H9 (cell line): ENCODE measurements at regions not wholly inside any gene's neighbourhood (a gene's known extent, or its start where the extent isn't known, plus 50 kb on each side); places are given as distances from the start of the nearest gene placed in this dataset.

ENCODE experiments used
- DNase-seq: peaks from one replicate; pipeline ENCODE4 v3.0.0-alpha.2; 2017
- H2AFZ ChIP-seq: one replicate; pipeline ENCODE4 v1.6.1; 2013; ENCODE audit warnings: mild to moderate bottlenecking, low read length, control low read depth, moderate library complexity
- H2AK5ac ChIP-seq: 2 replicates; pipeline ENCODE4 v1.6.1; 2013; ENCODE audit warnings: low read length, control low read depth, mixed read lengths; ENCODE audit not compliant: insufficient read length
- H2BK120ac ChIP-seq: one replicate; pipeline ENCODE4 v1.6.1; 2013; ENCODE audit warnings: low read depth, mild to moderate bottlenecking, low read length, control low read depth, inconsistent platforms; ENCODE audit not compliant: poor library complexity, severe bottlenecking
- H2BK12ac ChIP-seq: 2 replicates; pipeline ENCODE4 v1.6.1; 2013; ENCODE audit warnings: low read length, control low read depth, mixed read lengths, low read depth; ENCODE audit not compliant: insufficient read length
- H2BK15ac ChIP-seq: 2 replicates; pipeline ENCODE4 v1.6.1; 2013; ENCODE audit warnings: low read depth, low read length, control low read depth
- H2BK20ac ChIP-seq: one replicate; pipeline ENCODE4 v1.6.1; 2013; ENCODE audit warnings: low read depth, mild to moderate bottlenecking, low read length, control low read depth, inconsistent platforms; ENCODE audit not compliant: poor library complexity, severe bottlenecking
- H2BK5ac ChIP-seq: 2 replicates; pipeline ENCODE4 v1.6.1; 2013; ENCODE audit warnings: low read length, control low read depth, mixed read lengths; ENCODE audit not compliant: insufficient read length
- H3K14ac ChIP-seq: 2 replicates; pipeline ENCODE4 v1.6.1; 2013; ENCODE audit warnings: low read length, control low read depth; ENCODE audit not compliant: insufficient read depth
- H3K18ac ChIP-seq: 2 replicates; pipeline ENCODE4 v1.6.1; 2013; ENCODE audit warnings: low read depth, mild to moderate bottlenecking, mixed read lengths, low read length, control low read depth; ENCODE audit not compliant: insufficient read length
- H3K23ac ChIP-seq: 2 replicates; pipeline ENCODE4 v1.6.1; 2013; ENCODE audit warnings: low read length, control low read depth, mixed read lengths, low read depth; ENCODE audit not compliant: insufficient read length
- H3K23me2 ChIP-seq: 2 replicates; pipeline ENCODE4 v1.6.1; 2013; ENCODE audit warnings: low read depth, mild to moderate bottlenecking, mixed read lengths, low read length, control low read depth; ENCODE audit not compliant: insufficient read length, poor library complexity, severe bottlenecking
- H3K27ac ChIP-seq: 2 replicates; pipeline ENCODE4 v1.5.1; 2013; ENCODE audit warnings: low read length, control low read depth, mixed read lengths, low read depth; ENCODE audit not compliant: insufficient read length
- H3K27me3 ChIP-seq: 2 replicates; pipeline ENCODE4 v1.6.1; 2013; ENCODE audit warnings: low read length, control low read depth, inconsistent platforms; ENCODE audit not compliant: insufficient read depth
- H3K4ac ChIP-seq: 2 replicates; pipeline ENCODE4 v1.6.1; 2013; ENCODE audit warnings: low read depth, mild to moderate bottlenecking, control low read depth, inconsistent platforms, low read length, moderate library complexity
- H3K4me1 ChIP-seq: 2 replicates; pipeline ENCODE4 v1.6.1; 2013; ENCODE audit warnings: low read length, control low read depth, inconsistent platforms; ENCODE audit not compliant: insufficient read depth
- H3K4me2 ChIP-seq: 2 replicates; pipeline ENCODE4 v1.6.1; 2013; ENCODE audit warnings: low read length, control low read depth, mixed read lengths; ENCODE audit not compliant: insufficient read length, insufficient read depth
- H3K56ac ChIP-seq: 2 replicates; pipeline ENCODE4 v1.6.1; 2013; ENCODE audit warnings: low read depth, mild to moderate bottlenecking, mixed read lengths, low read length, control low read depth; ENCODE audit not compliant: insufficient read length
- H3K79me1 ChIP-seq: 2 replicates; pipeline ENCODE4 v1.6.1; 2013; ENCODE audit warnings: low read depth, mild to moderate bottlenecking, moderate library complexity, low read length, control low read depth, inconsistent platforms; ENCODE audit not compliant: insufficient read depth, poor library complexity, severe bottlenecking
- H3K79me2 ChIP-seq: 2 replicates; pipeline ENCODE4 v1.6.1; 2013; ENCODE audit warnings: low read length, control low read depth, inconsistent platforms; ENCODE audit not compliant: insufficient read depth
- H3K9ac ChIP-seq: 2 replicates; pipeline ENCODE4 v1.6.1; 2013; ENCODE audit warnings: low read length, control low read depth, mixed read lengths; ENCODE audit not compliant: insufficient read length; ENCODE audit errors: extremely low read depth
- H3K9me3 ChIP-seq: one replicate; pipeline ENCODE4 v1.6.1; 2013; ENCODE audit warnings: low read depth, low read length, inconsistent platforms; ENCODE audit not compliant: control insufficient read depth
- H3T11ph ChIP-seq: one replicate; pipeline ENCODE4 v1.6.1; 2013; ENCODE audit warnings: mild to moderate bottlenecking, low read length, control low read depth, inconsistent platforms
- H4K20me1 ChIP-seq: one replicate; pipeline ENCODE4 v1.6.1; 2013; ENCODE audit not compliant: control insufficient read depth, insufficient read length, insufficient read depth
- H4K5ac ChIP-seq: 2 replicates; pipeline ENCODE4 v1.6.1; 2013; ENCODE audit warnings: low read depth, mild to moderate bottlenecking, mixed read lengths, low read length, control low read depth; ENCODE audit not compliant: insufficient read length
- H4K8ac ChIP-seq: replicated peaks from 2 replicates; pipeline ENCODE4 v1.6.1; 2013; ENCODE audit warnings: low read length, control low read depth, mixed read lengths, low read depth; ENCODE audit not compliant: insufficient read length
- H4K91ac ChIP-seq: 2 replicates; pipeline ENCODE4 v1.6.1; 2013; ENCODE audit warnings: low read depth, mild to moderate bottlenecking, moderate library complexity, mixed read lengths, low read length, control low read depth; ENCODE audit not compliant: insufficient read length
- H3K27ac Mint-ChIP-seq, 3 experiments: 2 replicates in 2 of 3; 3 replicates in 1 of 3; pipeline ENCODE4 v1.8.0; 2020 to 2021; ENCODE audit warnings: mixed read lengths in 3 of 3, mild to moderate bottlenecking in 1 of 3, moderate library complexity in 1 of 3
- H3K27me3 Mint-ChIP-seq: 2 replicates; pipeline ENCODE4 v1.8.0; 2021; ENCODE audit warnings: low read depth, mild to moderate bottlenecking, moderate library complexity, mixed read lengths
- H3K36me3 Mint-ChIP-seq, 3 experiments: 2 replicates in 2 of 3; 3 replicates in 1 of 3; pipeline ENCODE4 v1.8.0; 2020 to 2021; ENCODE audit warnings: low read depth in 3 of 3, mixed read lengths in 3 of 3; ENCODE audit not compliant: insufficient read depth in 1 of 3
- H3K4me1 Mint-ChIP-seq, 2 experiments: 2 replicates each; pipeline ENCODE4 v1.8.0; 2020; ENCODE audit warnings: mixed read lengths in 2 of 2
- H3K4me3 Mint-ChIP-seq, 2 experiments: 2 replicates in 1 of 2; 3 replicates in 1 of 2; pipeline ENCODE4 v1.8.0; 2020 to 2021; ENCODE audit warnings: mild to moderate bottlenecking in 2 of 2, mixed read lengths in 2 of 2, moderate library complexity in 1 of 2
- H3K9me3 Mint-ChIP-seq, 2 experiments: 2 replicates in 1 of 2; 3 replicates in 1 of 2; pipeline ENCODE4 v1.8.0; 2020; ENCODE audit warnings: mild to moderate bottlenecking in 2 of 2, mixed read lengths in 2 of 2, moderate library complexity in 1 of 2
- WGBS: extraction: QIAGEN DNeasy Blood & Tissue Kit; methylation state at CpG from one replicate; pipeline ENCODE4 v1.1.7; 2013; ENCODE audit warnings: missing lambda C conversion rate, low lambda C conversion rate, mixed read lengths; ENCODE audit not compliant: insufficient read length; ENCODE audit errors: extremely low coverage; 5-methylcytosine and 5-hydroxymethylcytosine counted together
- TF ChIP-seq, protein P1 (sequence below): fragments of 200-600 bp; sonication (generic); conservative IDR thresholded peaks from 3 replicates; pipeline ENCODE4 v1.8.0; 2021; ENCODE audit warnings: antibody characterized with exemption, mild to moderate bottlenecking

DNA sequence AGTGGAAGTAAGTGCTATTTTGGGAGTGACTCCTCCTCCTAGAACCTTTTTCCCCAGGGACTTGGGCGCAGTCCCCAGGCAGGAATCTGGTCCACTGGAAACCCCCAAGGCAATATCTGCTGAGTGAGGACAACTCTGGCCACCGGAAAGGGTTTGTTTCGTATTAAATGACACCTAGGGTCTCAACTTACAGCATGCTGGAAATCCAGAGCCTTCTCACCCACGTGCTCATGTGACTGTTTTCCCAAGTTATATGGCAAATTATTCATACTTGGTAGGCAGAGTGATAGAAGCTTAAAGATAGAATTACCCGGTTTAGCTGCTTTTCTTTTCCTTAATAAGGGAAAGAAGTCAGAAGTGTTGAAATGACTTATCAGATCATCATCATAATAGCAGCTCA, 436.9 kb upstream of the SPRED2 start:
- H3K9ac ChIP-seq = no peak overlapping the region
- no peak overlapping the region for H2BK20ac ChIP-seq
- no peak overlapping the region for H3K18ac ChIP-seq
- H4K5ac ChIP-seq = no peak overlapping the region
- H4K8ac ChIP-seq = no peak overlapping the region
- no peak overlapping the region for H4K91ac ChIP-seq
- H3K4me3 Mint-ChIP-seq = no peak overlapping the region
- no peaks in the 10 kb centered on the region for H3K79me1 ChIP-seq
- H3K4me1 ChIP-seq = no peaks in the 10 kb centered on the region; the same call in 1 of the 2 replicates
- peaks cover 5% of the 10 kb centered on the region in 2 experiments for H3K4me1 Mint-ChIP-seq
- H3K79me2 ChIP-seq = no peaks in the 10 kb centered on the region
- H3K9me3 ChIP-seq = no peaks in the 10 kb centered on the region
- no CpG with 5 or more reads among the region's 5 CpGs for WGBS
- no peak overlapping the region for H2BK120ac ChIP-seq
- no peak overlapping the region for H3K4me2 ChIP-seq
- DNase-seq = no peak
- no peak overlapping the region for H3K27ac Mint-ChIP-seq
- no peak overlapping the region for H2AK5ac ChIP-seq
- TF ChIP-seq, protein P1, sequence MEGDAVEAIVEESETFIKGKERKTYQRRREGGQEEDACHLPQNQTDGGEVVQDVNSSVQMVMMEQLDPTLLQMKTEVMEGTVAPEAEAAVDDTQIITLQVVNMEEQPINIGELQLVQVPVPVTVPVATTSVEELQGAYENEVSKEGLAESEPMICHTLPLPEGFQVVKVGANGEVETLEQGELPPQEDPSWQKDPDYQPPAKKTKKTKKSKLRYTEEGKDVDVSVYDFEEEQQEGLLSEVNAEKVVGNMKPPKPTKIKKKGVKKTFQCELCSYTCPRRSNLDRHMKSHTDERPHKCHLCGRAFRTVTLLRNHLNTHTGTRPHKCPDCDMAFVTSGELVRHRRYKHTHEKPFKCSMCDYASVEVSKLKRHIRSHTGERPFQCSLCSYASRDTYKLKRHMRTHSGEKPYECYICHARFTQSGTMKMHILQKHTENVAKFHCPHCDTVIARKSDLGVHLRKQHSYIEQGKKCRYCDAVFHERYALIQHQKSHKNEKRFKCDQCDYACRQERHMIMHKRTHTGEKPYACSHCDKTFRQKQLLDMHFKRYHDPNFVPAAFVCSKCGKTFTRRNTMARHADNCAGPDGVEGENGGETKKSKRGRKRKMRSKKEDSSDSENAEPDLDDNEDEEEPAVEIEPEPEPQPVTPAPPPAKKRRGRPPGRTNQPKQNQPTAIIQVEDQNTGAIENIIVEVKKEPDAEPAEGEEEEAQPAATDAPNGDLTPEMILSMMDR = no peak
- no peak overlapping the region for H3K4ac ChIP-seq
- no peak overlapping the region for H3K56ac ChIP-seq
- no peaks in the 10 kb centered on the region for H3K23me2 ChIP-seq
- no peak overlapping the region for H2BK12ac ChIP-seq
- no peak overlapping the region for H3K14ac ChIP-seq
- no peak overlapping the region for H3T11ph ChIP-seq
- H3K27ac ChIP-seq = no peak overlapping the region
- no peaks in the 10 kb centered on the region for H3K36me3 Mint-ChIP-seq
- H4K20me1 ChIP-seq = no peaks in the 10 kb centered on the region
- no peak overlapping the region for H2AFZ ChIP-seq
- no peak overlapping the region for H2BK15ac ChIP-seq
- H2BK5ac ChIP-seq = no peak overlapping the region
- H3K9me3 Mint-ChIP-seq = no peaks in the 10 kb centered on the region
- no peaks in the 10 kb centered on the region; the same call in 1 of the 2 replicates for H3K27me3 ChIP-seq
- no peak overlapping the region for H3K23ac ChIP-seq
- peaks cover 3% of the 10 kb centered on the region; the same call in 1 of the 2 replicates for H3K27me3 Mint-ChIP-seq
